ENCODE measurements at regions not wholly inside any gene's neighbourhood (a gene's known extent, or its start where the extent isn't known, plus 50 kb on each side); places are given as distances from the start of the nearest gene placed in this dataset.

- no peak for TF ChIP-seq POLR2A (IDR thresholded peaks at IDR 0.05)
Measured at GRCh38 chr2:105569606-105570005, 170.8 kb upstream of the FHL2 start.

GRCh38 chr2:105567996-105568494 is 169.2 kb upstream of the FHL2 start:
- WGBS: 33% methylated on average over 17 of the region's 17 CpGs
- Histone ChIP-seq H3K4me3 (no peak overlapping the region), H3K9me3 (no peaks in the 10 kb centered on the region), H3K4me1 (replicated peaks) (no peaks in the 10 kb centered on the region), H3K27me3 (replicated peaks; ENCODE audit: insufficient read depth) (no peaks in the 10 kb centered on the region), H3K27ac (no peak overlapping the region), H3K36me3 (no peaks in the 10 kb centered on the region)
- no peak for DNase-seq (ENCODE audit: low spot score)
- intact Hi-C loops (cut with DNase I): no loop called here
- TF ChIP-seq POLR2AphosphoS5 (IDR thresholded peaks at IDR 0.05) (no peak), CTCF (IDR thresholded peaks at IDR 0.05) (no peak), POLR2A (IDR thresholded peaks at IDR 0.05) (no peak)

More at GRCh38 chr2:105569606-105570005, 170.8 kb upstream of the FHL2 start:
- Histone ChIP-seq H3K36me3 (no peaks in the 10 kb centered on the region), H3K9me3 (no peaks in the 10 kb centered on the region), H3K27me3 (replicated peaks; ENCODE audit: insufficient read depth) (no peaks in the 10 kb centered on the region), H3K27ac (no peak overlapping the region), H3K4me1 (replicated peaks) (no peaks in the 10 kb centered on the region), H3K4me3 (no peak overlapping the region)
- DNase-seq (ENCODE audit: low spot score): no peak
- 91% methylated on average over 6 of the region's 6 CpGs for WGBS
- intact Hi-C loops (cut with DNase I): no loop called here

DNA sequence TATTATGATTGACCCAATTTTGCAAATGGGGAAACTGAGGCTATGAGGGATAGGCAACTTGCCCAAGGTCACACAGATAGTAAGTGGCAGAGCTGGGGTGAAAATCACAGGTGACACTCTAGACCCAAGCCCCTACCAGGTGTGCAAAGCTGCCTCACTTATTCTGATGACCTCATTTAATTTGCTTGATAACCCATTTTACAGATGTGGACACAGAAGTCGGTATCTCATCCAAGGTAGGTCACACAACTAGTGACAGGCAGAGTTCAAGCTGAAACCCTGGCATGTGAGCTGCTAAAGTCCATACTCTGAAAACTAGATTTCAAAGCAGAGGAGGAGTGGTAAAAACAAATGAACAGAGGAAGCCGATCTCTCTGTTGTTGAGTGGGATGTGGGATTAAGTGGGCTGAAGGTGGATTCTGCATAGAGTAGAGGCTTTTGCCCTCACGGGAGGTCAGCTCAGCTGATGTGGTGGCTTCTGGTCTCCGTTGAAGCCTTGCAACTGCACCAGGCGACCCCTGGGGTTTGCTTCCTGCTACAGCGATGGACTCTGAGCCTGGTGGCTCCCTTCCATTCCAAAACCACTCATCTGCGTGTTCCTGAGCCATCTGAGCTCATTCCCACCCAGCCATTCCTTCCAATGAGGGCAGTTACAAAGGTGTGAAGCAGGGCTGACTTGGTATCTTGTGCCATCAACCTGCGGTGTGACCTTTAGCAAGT is 164.3 kb upstream of the FHL2 start:
- intact Hi-C loops (cut with DNase I): no loop called here
- no peaks in the 10 kb centered on the region for H3K36me3 ChIP-seq
- TF ChIP-seq CTCF (IDR thresholded peaks at IDR 0.05): no peak
- no peak for TF ChIP-seq POLR2A (IDR thresholded peaks at IDR 0.05)
- no peak for TF ChIP-seq POLR2AphosphoS5 (IDR thresholded peaks at IDR 0.05)
- H3K9me3 ChIP-seq: no peaks in the 10 kb centered on the region
- no peak overlapping the region for H3K27ac ChIP-seq
- WGBS: 89% methylated on average over 8 of the region's 8 CpGs
- no peak for DNase-seq (ENCODE audit: low spot score)
- no peaks in the 10 kb centered on the region for H3K27me3 ChIP-seq (replicated peaks; ENCODE audit: insufficient read depth)
- no peaks in the 10 kb centered on the region for H3K4me1 ChIP-seq (replicated peaks)
- no peak overlapping the region for H3K4me3 ChIP-seq

GRCh38 chr2:105561401-105561800 is 162.6 kb upstream of the FHL2 start:
- 92% methylated on average over 9 of the region's 9 CpGs for WGBS
- Histone ChIP-seq H3K36me3 (no peaks in the 10 kb centered on the region), H3K4me1 (replicated peaks) (no peaks in the 10 kb centered on the region), H3K27ac (no peak overlapping the region), H3K4me3 (no peak overlapping the region), H3K9me3 (no peaks in the 10 kb centered on the region), H3K27me3 (replicated peaks; ENCODE audit: insufficient read depth) (no peaks in the 10 kb centered on the region)
- intact Hi-C loops (cut with DNase I): no loop called here
- no peak for TF ChIP-seq POLR2AphosphoS5 (IDR thresholded peaks at IDR 0.05)
- no peak for TF ChIP-seq POLR2A (IDR thresholded peaks at IDR 0.05)
- no peak for TF ChIP-seq CTCF (IDR thresholded peaks at IDR 0.05)
- DNase-seq (ENCODE audit: low spot score): no peak

- Histone ChIP-seq H3K4me1 (replicated peaks) (no peaks in the 10 kb centered on the region), H3K27ac (no peak overlapping the region), H3K27me3 (replicated peaks; ENCODE audit: insufficient read depth) (no peaks in the 10 kb centered on the region), H3K9me3 (no peaks in the 10 kb centered on the region), H3K36me3 (no peaks in the 10 kb centered on the region), H3K4me3 (no peak overlapping the region)
- TF ChIP-seq POLR2A (IDR thresholded peaks at IDR 0.05): no peak
- TF ChIP-seq POLR2AphosphoS5 (IDR thresholded peaks at IDR 0.05): no peak
- no peak for TF ChIP-seq CTCF (IDR thresholded peaks at IDR 0.05)
- no peak for DNase-seq (ENCODE audit: low spot score)
- 85% methylated on average over 10 of the region's 10 CpGs for WGBS
- intact Hi-C loops (cut with DNase I): no loop called here
Measured at GRCh38 chr2:105560157-105560556, 161.3 kb upstream of the FHL2 start.
